ENCODE measurements at regions not wholly inside any gene's neighbourhood (a gene's known extent, or its start where the extent isn't known, plus 50 kb on each side); places are given as distances from the start of the nearest gene placed in this dataset.

DNA sequence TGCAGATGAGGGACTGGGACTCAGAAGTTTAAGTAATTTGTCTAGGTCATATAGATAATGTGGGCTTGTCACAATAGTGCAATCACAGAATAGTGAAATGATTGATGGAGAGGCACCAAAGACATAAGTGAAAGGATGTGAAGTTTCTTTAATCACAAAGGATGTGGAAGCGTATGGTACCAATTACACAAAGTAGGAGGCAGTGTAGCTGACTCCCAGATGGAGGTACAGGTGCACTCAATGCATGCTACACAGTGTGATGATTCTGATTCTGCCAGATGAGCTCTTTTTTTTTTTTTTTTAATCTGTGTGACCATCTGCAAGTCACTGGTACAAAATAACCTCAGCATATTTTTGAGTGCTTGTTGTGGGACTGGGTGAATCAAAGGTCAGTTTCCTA lies 411.3 kb downstream of the SPRY1 start:
- DNase-seq (ENCODE audit: low spot score) = no peak

DNA sequence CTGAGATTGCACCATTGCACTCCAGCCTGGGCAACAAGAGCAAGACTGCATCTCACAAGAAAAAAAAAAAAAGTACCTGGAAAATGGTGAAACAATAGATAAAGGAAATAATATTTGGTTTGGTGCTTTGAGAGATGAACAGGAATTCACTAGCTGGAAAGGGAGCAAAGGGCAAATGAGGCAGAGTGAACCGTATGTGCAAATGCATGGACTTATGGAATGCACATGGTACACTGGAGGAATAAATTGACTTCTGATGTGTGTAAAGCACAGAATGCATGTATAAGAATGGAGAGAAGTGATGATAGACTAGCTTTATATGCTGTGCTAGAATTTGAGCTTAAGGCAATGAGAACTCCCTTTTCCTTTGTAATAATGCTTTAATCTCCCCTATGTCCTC lies 413.3 kb downstream of the SPRY1 start:
- DNase-seq (ENCODE audit: low spot score) = no peak

DNA sequence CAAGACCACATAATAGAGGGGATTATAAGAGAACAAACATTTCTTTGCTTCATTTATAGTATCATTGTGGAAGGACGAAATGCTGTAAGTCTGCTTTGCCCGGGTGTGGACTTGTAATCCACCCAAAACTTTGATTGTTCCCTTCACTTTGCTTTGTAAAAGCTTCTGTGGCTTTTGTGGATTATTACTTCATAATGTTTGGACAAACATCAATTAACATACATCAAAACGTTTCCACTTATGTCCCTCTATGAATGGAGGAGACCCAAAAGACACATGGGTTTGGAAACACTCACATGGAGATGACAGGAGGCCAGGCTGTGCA lies 415.4 kb downstream of the SPRY1 start:
- no peak for DNase-seq (ENCODE audit: low spot score)

DNA sequence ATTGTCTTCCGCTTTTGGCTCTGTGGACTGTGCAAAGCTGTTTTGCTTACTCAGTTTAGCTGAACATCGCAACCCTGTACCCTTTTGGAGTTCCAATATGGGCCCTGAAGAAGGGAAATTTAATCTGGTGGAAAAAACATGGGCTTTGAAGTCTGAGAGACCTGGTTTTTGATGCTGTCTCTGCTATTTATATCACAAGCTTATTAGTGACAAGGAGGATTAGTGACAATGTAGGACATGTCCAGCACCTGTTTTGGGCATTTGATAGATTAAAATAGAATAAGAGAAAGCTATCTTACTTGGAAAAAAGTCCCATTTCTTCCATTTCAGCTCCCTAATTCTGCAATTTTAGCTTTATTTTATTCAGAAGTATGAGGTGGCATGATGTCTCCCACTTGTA lies 417.3 kb downstream of the SPRY1 start:
- DNase-seq (ENCODE audit: low spot score) = no peak

DNA sequence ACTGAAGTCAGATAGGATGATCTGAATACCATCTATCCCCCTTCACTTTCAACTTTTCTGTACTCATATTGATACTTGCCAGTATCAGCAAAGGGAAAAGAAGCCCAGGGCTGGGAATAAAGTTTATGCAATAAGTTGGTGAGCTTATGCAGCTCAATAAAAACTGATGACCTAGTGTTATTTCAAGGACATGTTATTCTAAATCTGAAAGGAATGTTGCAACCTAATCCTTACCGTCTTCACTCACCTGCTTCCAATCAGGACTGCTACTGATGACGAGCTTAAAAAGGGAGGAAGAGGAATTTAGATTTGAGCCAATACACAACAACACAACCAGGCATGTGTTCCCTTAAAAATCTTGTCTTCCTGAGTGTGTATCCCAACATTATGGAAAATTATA lies 419.9 kb downstream of the SPRY1 start:
- DNase-seq (ENCODE audit: low spot score) = no peak

DNA sequence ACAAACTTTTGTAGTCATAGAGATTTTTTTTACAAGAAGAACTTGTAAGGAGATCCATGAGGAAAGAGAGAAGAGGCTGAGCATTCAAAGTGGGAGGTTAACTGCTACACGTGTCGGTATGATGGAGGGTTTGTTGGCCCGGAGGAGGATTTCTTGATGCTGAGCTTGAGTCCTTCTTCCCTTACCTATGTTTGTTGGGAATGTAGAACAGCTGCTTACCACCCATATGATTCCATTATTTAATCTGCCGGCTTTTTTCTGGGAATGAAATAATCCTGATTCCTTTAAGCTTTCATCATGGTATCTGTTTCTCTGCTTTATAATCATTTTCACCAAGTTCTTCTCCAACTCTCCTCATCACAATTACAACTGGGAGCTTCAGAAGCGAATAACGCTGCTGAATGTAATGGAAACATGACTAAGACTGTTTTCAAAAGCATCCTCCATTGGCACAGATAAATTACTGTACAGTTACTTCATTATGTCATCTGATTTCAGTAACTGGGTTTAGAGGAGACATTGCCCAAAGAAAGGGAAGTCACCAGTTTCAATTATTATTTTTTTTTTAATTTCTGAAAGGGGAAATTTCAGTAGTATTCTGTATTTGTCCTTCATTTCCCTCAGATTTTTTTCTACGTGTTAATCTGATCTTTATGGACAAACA lies 420.6 kb downstream of the SPRY1 start:
- no peak for DNase-seq (ENCODE audit: low spot score)

DNA sequence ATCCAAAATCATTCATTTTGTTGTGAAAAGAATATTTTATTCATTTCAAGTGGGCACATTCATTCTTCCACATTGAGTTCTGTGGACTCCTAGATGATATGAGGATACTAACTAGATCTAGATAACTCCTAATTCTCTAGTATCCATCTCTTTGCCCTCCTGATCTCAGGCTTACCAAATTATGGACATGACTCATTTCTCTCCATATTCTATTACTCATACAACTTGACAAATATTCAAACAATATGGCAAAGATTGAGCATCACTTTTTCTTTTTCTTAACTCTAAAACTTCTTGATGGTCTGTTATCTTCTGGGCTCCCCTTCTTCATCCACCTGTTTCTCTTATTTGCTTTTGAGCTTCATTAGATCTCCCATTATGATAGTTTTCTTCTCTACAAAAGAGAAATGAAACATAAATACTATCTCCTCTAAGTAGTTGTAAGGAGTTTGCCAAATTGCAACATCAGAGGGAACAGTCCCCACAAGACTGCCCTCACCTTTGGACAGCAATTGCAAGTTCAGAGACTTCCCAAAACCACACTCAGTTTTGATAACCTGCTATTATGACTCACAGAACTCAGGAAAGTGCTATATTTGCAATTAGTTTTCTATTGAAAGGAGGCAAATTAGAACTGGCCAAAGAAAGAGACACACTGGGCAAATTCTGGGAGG lies 422.9 kb downstream of the SPRY1 start:
- no peak for DNase-seq (ENCODE audit: low spot score)

DNA sequence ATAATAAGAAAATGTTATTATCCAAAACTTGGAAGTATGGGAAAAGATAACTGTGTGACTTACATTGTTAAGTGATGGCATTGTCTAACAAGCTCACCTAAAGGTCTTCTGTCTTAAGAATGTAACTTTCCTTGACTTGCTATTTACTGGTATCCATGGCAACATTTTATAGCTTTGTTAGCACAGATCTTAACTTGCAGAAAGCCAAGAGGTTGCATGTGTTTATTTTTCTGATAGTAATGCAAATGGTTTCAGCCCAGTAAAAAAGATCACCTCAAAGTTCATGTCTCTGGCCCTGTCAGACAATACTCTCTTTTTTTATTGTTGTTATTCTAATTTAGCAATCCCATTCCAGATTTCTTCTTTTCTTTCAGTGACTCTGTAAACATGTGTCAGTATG lies 425.3 kb downstream of the SPRY1 start:
- DNase-seq (ENCODE audit: low spot score) = no peak

DNA sequence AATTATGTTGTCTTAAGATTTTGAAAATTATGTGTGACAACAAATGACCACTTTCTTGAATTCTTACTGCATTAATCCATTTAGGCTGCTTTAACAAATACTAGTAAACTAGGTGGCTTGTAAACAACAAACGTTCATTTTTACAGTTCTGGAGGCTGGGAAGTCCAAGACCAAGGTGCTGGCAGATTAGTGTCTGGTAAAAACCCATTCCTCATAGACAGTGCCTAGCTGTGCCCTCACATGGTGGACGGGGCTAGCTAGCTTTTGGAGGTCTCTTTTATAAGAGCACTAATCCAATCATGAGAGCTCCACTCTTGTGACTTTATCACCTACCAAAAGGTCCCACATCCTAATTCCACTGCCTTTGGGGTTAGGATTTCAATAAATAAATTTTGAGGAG lies 425.8 kb downstream of the SPRY1 start:
- DNase-seq (ENCODE audit: low spot score) = no peak

DNA sequence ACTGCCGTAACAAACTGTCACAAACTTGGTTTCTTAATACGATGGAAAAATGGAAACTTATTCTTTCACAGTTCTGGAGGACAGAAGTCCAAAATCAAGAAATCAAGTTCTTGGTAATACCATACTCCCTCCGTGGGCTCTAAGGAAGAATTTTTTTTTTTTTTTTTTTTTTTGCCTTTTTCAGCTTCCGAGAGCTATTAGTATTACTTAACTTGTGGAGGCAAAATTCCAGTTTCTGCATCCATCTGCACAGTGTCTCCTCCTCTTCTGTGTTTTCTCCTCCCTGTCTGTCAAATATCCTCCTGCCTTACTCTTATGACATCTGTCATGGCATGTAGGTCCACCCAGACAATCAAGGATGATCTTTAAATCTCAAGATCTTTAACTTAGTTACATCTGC lies 426.6 kb downstream of the SPRY1 start:
- DNase-seq (ENCODE audit: low spot score) = no peak

DNA sequence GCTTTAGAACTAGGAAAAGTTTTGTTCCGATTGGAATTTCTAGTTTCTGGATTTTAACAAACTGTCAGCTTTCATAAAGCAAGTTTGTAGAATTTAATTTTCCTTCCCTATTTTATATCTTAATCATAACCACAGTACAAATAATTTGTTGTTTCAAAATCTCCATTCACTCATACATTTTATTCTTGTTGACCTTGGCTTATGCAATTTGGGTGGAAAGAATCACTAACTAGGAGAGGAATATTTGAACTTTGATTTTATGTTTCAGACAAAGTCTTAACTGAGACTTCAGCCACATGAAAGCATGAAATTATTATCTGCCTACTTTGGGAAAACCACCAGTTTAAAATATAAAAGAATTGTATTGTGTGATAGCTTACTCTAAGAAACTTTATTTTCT lies 427.9 kb downstream of the SPRY1 start:
- DNase-seq (ENCODE audit: low spot score) = no peak

DNA sequence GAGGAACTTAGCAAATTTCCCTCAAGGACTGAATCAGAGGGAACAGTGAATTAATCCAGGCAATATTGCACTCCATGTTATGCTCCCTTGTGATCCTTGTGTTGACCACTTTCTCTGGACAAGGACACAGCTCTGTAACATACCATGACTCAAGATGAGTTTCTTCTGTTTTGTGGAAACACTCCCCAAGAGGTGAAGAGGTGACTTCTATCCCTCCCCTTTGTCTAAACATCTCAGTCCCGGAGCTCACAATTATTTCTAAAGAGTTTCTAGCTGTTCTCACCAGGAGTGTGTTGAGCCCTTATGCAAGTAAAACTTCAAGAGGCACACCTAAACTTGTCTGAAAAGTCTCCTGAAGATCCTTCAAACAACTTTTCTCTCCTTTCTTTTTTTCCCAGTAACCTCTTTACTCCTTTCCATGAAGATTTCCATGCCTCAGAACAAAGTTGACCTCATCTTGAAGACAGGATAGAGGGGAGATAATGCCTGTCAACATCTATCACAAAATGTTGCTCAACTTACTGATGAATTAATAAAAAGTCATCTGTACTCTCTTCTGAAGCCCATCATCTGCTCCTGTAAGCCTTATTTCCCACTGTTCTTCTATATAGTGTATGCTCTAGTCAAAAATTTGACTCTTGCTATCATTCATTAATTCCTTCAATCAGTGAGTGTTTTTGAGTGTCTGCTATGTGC lies 429.1 kb downstream of the SPRY1 start:
- peak; percentile 15 for DNase-seq (ENCODE audit: low spot score)

DNA sequence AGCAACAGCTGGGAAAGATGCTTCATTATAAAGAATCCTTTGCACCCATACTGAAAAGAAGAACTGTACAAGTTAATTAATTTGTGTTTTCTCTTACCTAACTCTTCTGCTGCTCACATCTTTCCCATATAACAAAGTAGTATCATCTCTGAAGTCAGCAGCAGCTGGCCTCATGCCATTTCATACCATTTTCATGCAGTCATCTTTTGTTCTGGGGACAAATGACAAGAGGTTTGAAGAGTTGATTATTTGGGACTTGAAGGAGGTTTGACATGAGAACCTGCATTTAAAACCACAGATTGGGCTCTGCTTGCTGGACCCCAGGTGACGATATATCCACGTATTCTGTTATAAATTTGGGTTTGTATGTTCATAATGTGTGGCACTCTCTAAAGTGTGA lies 430.3 kb downstream of the SPRY1 start:
- DNase-seq (ENCODE audit: low spot score) = no peak

DNA sequence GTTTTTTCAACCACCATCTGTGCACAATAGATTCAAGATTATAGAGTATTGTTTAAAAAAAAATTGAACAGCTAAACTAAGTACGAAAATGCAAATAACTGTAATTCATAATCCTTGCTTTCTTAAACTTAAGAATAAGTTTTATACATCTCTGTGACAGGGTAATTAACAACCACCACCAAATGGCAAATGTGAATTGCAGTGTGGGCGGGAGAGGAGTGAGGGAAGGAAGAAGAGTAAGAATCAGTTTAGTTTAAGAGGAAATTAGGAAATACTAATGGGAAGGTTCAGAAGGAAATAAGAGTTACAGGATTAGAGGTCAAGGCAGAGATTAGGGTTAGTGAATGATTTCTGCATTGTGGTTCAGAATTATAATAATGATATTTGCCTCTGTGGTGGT lies 430.9 kb downstream of the SPRY1 start:
- DNase-seq (ENCODE audit: low spot score) = no peak

DNA sequence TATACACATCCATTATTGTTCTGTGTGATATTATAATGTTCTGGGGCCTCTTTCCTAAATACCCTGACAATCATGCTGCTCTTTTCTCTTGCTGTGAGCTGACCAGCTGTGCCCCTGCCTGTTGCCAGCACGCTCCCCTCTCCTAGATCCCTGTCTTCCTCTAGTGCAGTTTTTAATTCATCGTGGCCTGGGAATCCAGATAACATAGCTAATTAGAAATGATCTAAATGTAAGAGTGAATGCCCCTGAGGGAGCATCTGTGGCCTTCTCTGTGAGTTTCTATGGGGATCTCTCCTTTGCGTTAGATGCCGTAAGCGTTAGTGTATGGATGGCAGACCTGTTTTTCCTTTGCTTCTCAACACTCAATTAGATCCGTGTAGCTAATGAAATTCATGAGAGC lies 434.3 kb downstream of the SPRY1 start:
- DNase-seq (ENCODE audit: low spot score) = no peak

DNA sequence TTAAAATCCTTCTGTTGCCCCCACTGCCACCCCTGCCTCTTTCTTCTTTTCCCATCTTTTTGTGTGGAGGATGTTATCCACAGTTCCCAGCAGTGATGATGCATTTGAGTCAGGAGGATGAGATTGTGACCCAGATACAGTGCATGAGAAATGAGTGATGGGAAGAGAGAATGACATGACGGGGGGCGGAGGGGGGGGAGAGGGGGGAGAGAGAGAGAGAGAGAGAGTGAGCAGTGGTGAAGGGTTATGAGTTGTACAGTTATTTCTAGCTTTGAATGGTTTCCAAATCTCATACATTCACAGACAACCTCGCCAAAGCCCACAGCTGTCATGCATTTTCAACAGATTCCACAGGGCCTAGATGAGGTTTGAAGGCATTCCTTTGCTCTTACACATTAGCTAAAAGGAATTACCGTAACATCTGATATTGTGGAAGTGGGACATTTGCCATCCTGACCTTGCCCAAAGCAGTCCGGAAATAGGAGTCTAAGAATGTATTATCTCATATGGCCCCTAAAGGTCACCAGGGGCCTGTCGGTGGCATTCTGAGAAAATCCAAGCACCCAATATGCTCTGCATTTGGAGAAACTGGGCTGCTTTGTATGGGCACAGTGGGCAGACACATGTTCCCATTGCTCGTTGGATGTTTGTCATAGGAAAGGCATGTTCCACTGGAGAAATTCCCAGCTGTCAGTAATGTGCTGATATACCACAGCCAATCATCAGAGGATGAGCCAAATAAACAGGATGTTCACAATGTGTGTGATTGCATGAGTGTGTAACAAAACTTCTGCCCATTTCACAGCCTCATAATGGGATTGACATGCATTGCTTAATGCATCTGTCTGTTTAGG lies 435.8 kb downstream of the SPRY1 start:
- DNase-seq (ENCODE audit: low spot score) = peak; percentile 76

DNA sequence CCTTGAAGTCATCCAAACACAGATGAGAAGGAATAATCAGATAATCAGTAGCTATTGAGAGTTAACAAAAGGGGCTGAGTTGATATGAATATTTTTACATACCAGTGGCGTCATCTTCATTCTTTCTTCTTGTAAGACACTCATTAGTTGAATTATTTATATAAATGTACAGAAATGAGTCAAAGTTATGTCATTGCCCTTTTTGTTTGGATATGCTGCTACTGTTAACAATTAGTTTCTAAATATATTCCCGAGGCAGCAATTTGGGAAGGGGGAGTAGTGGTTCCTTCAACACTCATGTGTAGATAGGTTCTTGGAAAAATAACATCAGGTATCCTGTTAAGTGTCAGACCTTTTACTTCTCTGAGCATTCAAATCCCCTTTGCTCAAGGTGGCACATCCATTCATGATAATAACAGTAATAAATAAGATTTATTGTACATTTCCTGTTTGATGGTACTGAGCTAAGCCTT lies 436.6 kb downstream of the SPRY1 start:
- DNase-seq (ENCODE audit: low spot score) = no peak

DNA sequence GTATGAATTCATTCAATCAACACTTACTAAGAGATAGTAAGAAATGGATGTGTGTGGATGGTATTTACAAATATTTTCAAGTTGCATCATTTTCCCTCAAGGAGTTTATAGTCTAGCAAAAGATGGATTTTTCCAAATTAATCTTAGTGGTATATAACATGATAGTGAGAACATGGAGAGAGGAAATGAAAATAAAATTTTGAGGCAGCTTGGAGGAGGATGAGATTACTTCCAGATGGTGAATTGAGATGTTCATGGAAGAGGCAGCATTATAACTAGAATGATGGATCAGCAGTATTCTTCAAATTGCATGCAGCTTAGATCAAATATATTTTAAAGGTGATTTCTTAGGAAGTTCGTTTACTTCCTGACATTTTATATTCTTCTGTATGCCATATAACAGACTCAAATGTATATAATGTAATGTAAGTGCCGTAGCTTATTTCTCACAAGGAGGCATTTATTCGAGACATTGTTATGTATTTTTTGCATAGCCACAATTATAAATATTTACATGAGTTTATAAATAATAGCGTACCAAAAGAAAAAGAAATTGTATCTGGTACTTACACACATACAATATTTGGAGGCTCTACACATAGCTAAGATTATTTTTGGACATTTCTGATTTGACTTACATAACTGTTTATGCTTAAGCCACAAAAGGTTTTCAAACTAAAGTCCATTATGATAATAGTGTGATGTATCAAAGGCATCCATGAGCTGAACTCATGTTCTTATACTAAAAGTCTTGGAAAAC lies 439.4 kb downstream of the SPRY1 start:
- no peak for DNase-seq (ENCODE audit: low spot score)

DNA sequence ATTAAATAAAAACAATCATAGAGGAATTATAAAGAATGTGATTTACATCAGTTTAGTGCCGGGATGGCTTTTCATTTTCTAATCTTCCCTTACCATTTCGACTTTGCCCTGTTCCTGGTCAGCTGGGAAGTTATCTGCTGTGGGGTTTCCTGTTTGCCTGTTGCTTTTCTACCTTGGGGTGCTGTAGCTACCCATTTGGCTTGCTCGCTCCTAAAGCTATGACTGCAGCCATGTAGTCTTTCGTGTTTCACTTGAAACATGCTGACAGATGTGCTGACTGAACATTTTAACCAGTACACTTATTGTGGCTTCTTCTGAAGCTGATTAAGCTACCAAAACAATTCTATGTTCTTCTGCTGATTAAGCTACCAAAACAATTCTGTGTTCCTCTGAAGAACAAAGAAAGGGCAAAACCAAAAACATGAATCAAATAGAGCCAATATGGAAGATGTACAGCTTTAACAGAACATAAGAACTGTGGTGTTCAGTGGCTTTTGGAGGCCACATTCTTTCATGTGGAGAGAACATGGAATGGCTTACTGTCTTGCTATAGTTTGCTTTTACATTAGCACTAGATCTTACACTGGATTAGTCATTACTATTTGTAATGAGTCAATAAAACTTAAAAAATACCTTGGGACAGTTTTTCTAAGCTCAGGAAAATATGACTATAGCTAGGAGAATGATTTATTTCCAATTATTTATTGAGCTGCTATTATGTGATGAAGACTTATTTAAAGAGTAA lies 440.4 kb downstream of the SPRY1 start:
- no peak for DNase-seq (ENCODE audit: low spot score)

DNA sequence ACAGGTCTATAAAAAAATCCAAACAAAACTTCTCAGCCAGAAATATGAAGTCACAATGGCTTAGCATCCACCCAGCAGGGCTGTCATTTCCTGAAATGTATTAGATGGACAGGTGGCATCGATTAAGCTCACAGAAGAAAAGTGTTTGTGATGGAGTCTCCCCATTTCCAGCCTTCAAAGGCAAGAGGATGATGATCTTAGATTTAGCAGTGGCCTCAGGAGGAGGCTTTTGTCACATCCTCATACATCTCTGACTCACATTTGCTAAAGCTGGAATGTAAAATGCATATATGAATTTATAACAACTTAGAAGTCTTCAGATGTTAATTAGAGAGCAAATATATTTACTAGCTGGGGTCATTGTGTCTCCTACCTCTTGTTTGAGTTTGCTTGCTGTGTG lies 441.9 kb downstream of the SPRY1 start:
- DNase-seq (ENCODE audit: low spot score) = no peak

DNA sequence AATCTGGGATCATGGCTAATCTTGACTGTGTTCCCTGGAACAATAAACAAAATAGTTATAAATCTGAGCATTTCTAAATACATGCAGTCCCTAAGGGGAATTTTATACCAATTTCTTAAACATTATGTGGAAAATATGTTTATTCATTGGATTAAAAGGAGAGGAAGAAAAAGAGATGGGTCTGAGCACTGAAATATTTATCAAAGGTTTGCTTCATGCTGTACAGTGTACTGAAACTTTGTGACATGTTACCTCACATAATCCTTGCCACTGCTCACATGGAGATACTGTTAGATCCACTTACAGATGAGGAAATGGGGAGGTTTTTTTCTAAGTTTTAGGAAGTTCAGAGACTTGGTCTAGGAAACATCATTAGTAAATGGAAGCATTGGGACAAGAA lies 443.6 kb downstream of the SPRY1 start:
- DNase-seq (ENCODE audit: low spot score) = no peak

All from AG08396 (cell line).